CD4-positive, alpha-beta T cell (primary cell): ENCODE measurements at regions not wholly inside any gene's neighbourhood (a gene's known extent, or its start where the extent isn't known, plus 50 kb on each side); places are given as distances from the start of the nearest gene placed in this dataset.
"Not testable (repeated sequence)": the region's sequence is repeated elsewhere in the genome, so short reads cannot be mapped to it uniquely, and the experiment has no call there.

ENCODE experiments used
- ATAC-seq: fragments of 200-7000 bp; cut with Tn5 transposase; one replicate; pipeline ENCODE4 v1.10.0; 2022; ENCODE audit warnings: mild to moderate bottlenecking; ENCODE audit not compliant: poor library complexity
- CTCF ChIA-PET: fragments of 350-600 bp; sonication (Branson Sonifier 250); formaldehyde crosslinking; loops from one replicate; lab custom pipeline; 2021; ENCODE audit warnings: antibody characterized with exemption, inconsistent platforms; lab: Charles Lee
- POLR2A ChIA-PET: fragments of 350-600 bp; sonication (Branson Sonifier 250); formaldehyde crosslinking; loops from one replicate; lab custom pipeline; 2021; ENCODE audit warnings: antibody characterized with exemption, inconsistent platforms; lab: Charles Lee
- DNase-seq, 14 experiments: peaks; one replicate each; pipeline ENCODE4 v3.0.0-alpha.2; 2013 to 2020; ENCODE audit warnings: mixed read lengths in 2 of 14
- H3K27ac ChIP-seq, 2 donors: one replicate each; pipeline versions ENCODE4 v1.5.1 to v1.7.0; 2013; ENCODE audit warnings: low read length in 2 of 2, low read depth in 1 of 2, mild to moderate bottlenecking in 1 of 2
- H3K27me3 ChIP-seq, 2 experiments: 1 replicate in 1 of 2; 2 replicates in 1 of 2; pipeline versions ENCODE4 v1.6.1 to v1.7.0; 2013; ENCODE audit warnings: low read length in 2 of 2, control low read depth in 1 of 2, mild to moderate bottlenecking in 1 of 2, moderate library complexity in 1 of 2; ENCODE audit not compliant: insufficient read depth in 2 of 2, control insufficient read depth in 1 of 2
- H3K36me3 ChIP-seq: one replicate; pipeline ENCODE4 v1.6.1; 2013; ENCODE audit warnings: low read length, control low read depth; ENCODE audit not compliant: insufficient read depth
- H3K4me1 ChIP-seq: one replicate; pipeline ENCODE4 v1.6.1; 2013; ENCODE audit warnings: low read length, control low read depth; ENCODE audit not compliant: insufficient read depth
- H3K4me3 ChIP-seq: one replicate; pipeline ENCODE4 v1.5.1; 2013; ENCODE audit warnings: mild to moderate bottlenecking, low read length, moderate library complexity
- H3K9me3 ChIP-seq, 2 experiments: 1 replicate in 1 of 2; 2 replicates in 1 of 2; pipeline versions ENCODE4 v1.6.1 to v1.7.0; 2013; ENCODE audit warnings: low read length in 2 of 2, mild to moderate bottlenecking in 2 of 2, control low read depth in 1 of 2, moderate library complexity in 1 of 2; ENCODE audit not compliant: control insufficient read depth in 1 of 2, insufficient read depth in 1 of 2
- H3K27ac Mint-ChIP-seq: one replicate; pipeline ENCODE4 v1.8.0; 2020; ENCODE audit warnings: mixed read lengths
- H3K27me3 Mint-ChIP-seq: one replicate; pipeline ENCODE4 v1.8.0; 2021; ENCODE audit warnings: mixed read lengths
- H3K36me3 Mint-ChIP-seq: one replicate; pipeline ENCODE4 v1.8.0; 2021; ENCODE audit warnings: low read depth, mixed read lengths
- H3K4me1 Mint-ChIP-seq: one replicate; pipeline ENCODE4 v1.8.0; 2021; ENCODE audit warnings: low read depth, mixed read lengths
- H3K4me3 Mint-ChIP-seq: one replicate; pipeline ENCODE4 v1.8.0; 2020; ENCODE audit warnings: mild to moderate bottlenecking, mixed read lengths
- H3K9me3 Mint-ChIP-seq: one replicate; pipeline ENCODE4 v1.8.0; 2020; ENCODE audit warnings: mixed read lengths
- CTCF ChIP-seq: fragments of 200-600 bp; IDR thresholded peaks from one replicate; pipeline ENCODE4 v1.8.0; 2022; ENCODE audit warnings: antibody characterized with exemption, mild to moderate bottlenecking
- intact Hi-C, 2 experiments: fragments of 100-400 bp; cut with DNase I in 1 of 2; cut with micrococcal nuclease in 1 of 2; formaldehyde crosslinking; loops; one replicate each; pipeline versions ENCODE4 v1.15.1 to v1.9.0; 2023 to 2025; cut with DNase I, micrococcal nuclease

- no peak for TF ChIP-seq CTCF
- no peaks in the 10 kb centered on the region for H3K4me1 ChIP-seq
- no peak overlapping the region for H3K27ac ChIP-seq
- no peaks in the 10 kb centered on the region for H3K4me1 Mint-ChIP-seq
- ChIA-PET POLR2A (no interaction called here), CTCF (interaction anchor here (0.7 kb wide), 1 partner anchor 22 kb away, joined by 3 read pairs; no protein-coding TSS in a partner anchor)
- intact Hi-C loops = no loop called here
- no peak overlapping the region for H3K4me3 ChIP-seq
- H3K9me3 Mint-ChIP-seq = no peaks in the 10 kb centered on the region
- no peaks in the 10 kb centered on the region for H3K36me3 Mint-ChIP-seq
- ATAC-seq (no peak), DNase-seq (no peak)
- peaks cover 0 to 3% of the 10 kb centered on the region in 2 experiments for H3K27me3 ChIP-seq
- no peak overlapping the region for H3K4me3 Mint-ChIP-seq
- no peaks in the 10 kb centered on the region for H3K36me3 ChIP-seq
- H3K9me3 ChIP-seq = no peaks in the 10 kb centered on the region
- no peak overlapping the region for H3K27ac Mint-ChIP-seq
- H3K27me3 Mint-ChIP-seq = peaks cover 21% of the 10 kb centered on the region
These were observed 78.8 kb upstream of the NR5A2 start for GRCh38 chr1:199948587-199949280.

GRCh38 chr1:199951005-199951404 lies 76.5 kb upstream of the NR5A2 start:
- H3K4me1 Mint-ChIP-seq, H3K4me1 ChIP-seq, H3K9me3 ChIP-seq, H3K4me3 Mint-ChIP-seq, H3K36me3 ChIP-seq, H3K4me3 ChIP-seq, H3K27ac Mint-ChIP-seq, H3K36me3 Mint-ChIP-seq, H3K9me3 Mint-ChIP-seq, ATAC-seq, H3K27me3 ChIP-seq, CTCF ChIA-PET, POLR2A ChIA-PET, intact Hi-C loops, DNase-seq, H3K27ac ChIP-seq: not testable (repeated sequence)
- peaks cover 14% of the 10 kb centered on the region for H3K27me3 Mint-ChIP-seq

DNA sequence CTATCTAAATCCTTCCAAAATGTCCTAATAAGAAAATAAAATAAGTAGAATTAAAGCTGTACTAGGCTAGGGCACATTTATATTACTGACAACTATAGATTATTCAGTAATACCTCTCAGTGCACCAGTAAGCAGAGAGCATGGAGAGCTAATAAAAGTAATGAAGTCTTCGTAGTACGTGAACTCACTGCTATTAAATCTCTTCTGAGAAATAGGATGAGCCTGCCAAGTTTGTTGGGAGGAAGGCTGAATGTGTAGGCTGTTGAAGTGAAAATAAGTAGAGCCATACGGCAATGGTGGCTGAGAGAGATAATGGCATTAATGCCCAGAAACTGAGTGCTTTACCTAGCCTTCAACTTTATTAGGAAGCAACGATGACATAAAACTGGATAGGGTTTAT lies 73.9 kb upstream of the NR5A2 start:
- intact Hi-C loops = no loop called here

More for the DNA sequence above, 73.9 kb upstream of the NR5A2 start:
- no peaks in the 10 kb centered on the region for H3K4me1 Mint-ChIP-seq
- Histone ChIP-seq H3K4me1 (no peaks in the 10 kb centered on the region), H3K27ac (no peak overlapping the region), H3K27me3 (no peaks in the 10 kb centered on the region), H3K4me3 (no peak overlapping the region), H3K9me3 (no peaks in the 10 kb centered on the region), H3K36me3 (no peaks in the 10 kb centered on the region)
- POLR2A ChIA-PET = no interaction called here
- DNase-seq = no peak
- CTCF ChIA-PET = interaction anchor here (0.9 kb wide), 1 partner anchor 9 kb away, joined by 3 read pairs; no protein-coding TSS in a partner anchor
- TF ChIP-seq CTCF = no peak
- ATAC-seq = no peak
- no peak overlapping the region for H3K27ac Mint-ChIP-seq
- no peaks in the 10 kb centered on the region for H3K36me3 Mint-ChIP-seq
- H3K4me3 Mint-ChIP-seq = no peak overlapping the region
- H3K9me3 Mint-ChIP-seq = no peaks in the 10 kb centered on the region
- H3K27me3 Mint-ChIP-seq = peaks cover 10% of the 10 kb centered on the region
